Keratinocyte (primary cell): ENCODE measurements at regions not wholly inside any gene's neighbourhood (a gene's known extent, or its start where the extent isn't known, plus 50 kb on each side); places are given as distances from the start of the nearest gene placed in this dataset.

ENCODE experiments used
- DNase-seq: peaks from one replicate; pipeline ENCODE4 v3.0.0-alpha.2; 2011; ENCODE audit warnings: low read depth, missing footprints, low spot score
- FAIRE-seq: peaks from 2 replicates; lab custom pipeline; 2011; peaks lifted over from hg19 to GRCh38; lab: Jason Lieb, UNC
- H2AFZ ChIP-seq: 2 replicates; pipeline ENCODE4 v1.6.0; 2012; ENCODE audit warnings: low read length, control low read depth, inconsistent platforms; ENCODE audit not compliant: control insufficient read depth
- H3K27ac ChIP-seq: 2 replicates; pipeline ENCODE4 v1.5.1; 2011; ENCODE audit warnings: low read length; ENCODE audit not compliant: control insufficient read depth, insufficient read depth
- H3K27me3 ChIP-seq: 3 replicates; pipeline ENCODE4 v1.6.0; 2011; ENCODE audit warnings: low read length; ENCODE audit not compliant: control insufficient read depth, insufficient read depth; ENCODE audit errors: extremely low read depth
- H3K36me3 ChIP-seq, 2 experiments: 2 replicates in 1 of 2; 3 replicates in 1 of 2; pipeline ENCODE4 v1.5.1; 2011; ENCODE audit warnings: low read length in 2 of 2, mild to moderate bottlenecking in 1 of 2; ENCODE audit not compliant: control insufficient read depth in 2 of 2, insufficient read depth in 2 of 2; ENCODE audit errors: extremely low read depth in 1 of 2
- H3K4me1 ChIP-seq: 3 replicates; pipeline ENCODE4 v1.5.1; 2011; ENCODE audit warnings: low read length; ENCODE audit not compliant: control insufficient read depth, insufficient read depth; ENCODE audit errors: extremely low read depth
- H3K4me2 ChIP-seq: 3 replicates; pipeline ENCODE4 v1.6.0; 2011; ENCODE audit warnings: low read depth, low read length; ENCODE audit not compliant: control insufficient read depth, insufficient read depth; ENCODE audit errors: extremely low read depth
- H3K4me3 ChIP-seq, 3 experiments: fragments of 200-600 bp in 1 of 3; sonication (generic) in 1 of 3; 2 replicates in 2 of 3; 3 replicates in 1 of 3; pipeline ENCODE4 v1.5.1; 2011 to 2016; ENCODE audit warnings: low read length in 3 of 3, mild to moderate bottlenecking in 3 of 3, control low read depth in 2 of 3, inconsistent platforms in 1 of 3, low read depth in 1 of 3, mixed read lengths in 1 of 3, mixed run types in 1 of 3, moderate library complexity in 1 of 3; ENCODE audit not compliant: control insufficient read depth in 2 of 3, insufficient read depth in 2 of 3; ENCODE audit errors: extremely low read depth in 1 of 3
- H3K79me2 ChIP-seq: 2 replicates; pipeline ENCODE4 v1.6.0; 2012; ENCODE audit warnings: low read length; ENCODE audit not compliant: control insufficient read depth, insufficient read depth
- H3K9ac ChIP-seq: 3 replicates; pipeline ENCODE4 v1.6.0; 2011; ENCODE audit warnings: low read length; ENCODE audit not compliant: control insufficient read depth, insufficient read depth; ENCODE audit errors: extremely low read depth
- H3K9me1 ChIP-seq: 3 replicates; pipeline ENCODE4 v1.6.0; 2011; ENCODE audit warnings: low read length; ENCODE audit not compliant: control insufficient read depth, insufficient read depth; ENCODE audit errors: extremely low read depth
- H3K9me3 ChIP-seq: 2 replicates; pipeline ENCODE4 v1.5.1; 2012; ENCODE audit warnings: low read depth, low read length; ENCODE audit not compliant: control insufficient read depth
- H4K20me1 ChIP-seq: 3 replicates; pipeline ENCODE4 v1.6.0; 2011; ENCODE audit warnings: low read length; ENCODE audit not compliant: control insufficient read depth, insufficient read depth; ENCODE audit errors: extremely low read depth
- EZH2 ChIP-seq: IDR thresholded peaks from one replicate; pipeline ENCODE4 v1.6.1; 2012; ENCODE audit warnings: inconsistent platforms, mild to moderate bottlenecking, low read length, moderate library complexity
- dilution Hi-C: fragments of 300-500 bp; cut with MboI; formaldehyde crosslinking; loops from one replicate; pipeline ENCODE4 v1.7.0; 2020; ENCODE audit warnings: low sequenced_read_pairs; ENCODE audit not compliant: extremely low pct_ligation_motif_present
- TF ChIP-seq, protein P1 (sequence below), 3 experiments: IDR thresholded peaks in 1 of 3; conservative IDR thresholded peaks in 1 of 3; optimal IDR thresholded peaks in 1 of 3; 2 replicates in 2 of 3; 3 replicates in 1 of 3; pipeline versions ENCODE3 to v1.5.1; 2011; ENCODE audit warnings: low read length in 3 of 3, mild to moderate bottlenecking in 3 of 3, moderate library complexity in 2 of 3, control low read depth in 1 of 3, inconsistent platforms in 1 of 3; ENCODE audit not compliant: insufficient read depth in 2 of 3; ENCODE audit errors: extremely low read depth in 1 of 3

DNA sequence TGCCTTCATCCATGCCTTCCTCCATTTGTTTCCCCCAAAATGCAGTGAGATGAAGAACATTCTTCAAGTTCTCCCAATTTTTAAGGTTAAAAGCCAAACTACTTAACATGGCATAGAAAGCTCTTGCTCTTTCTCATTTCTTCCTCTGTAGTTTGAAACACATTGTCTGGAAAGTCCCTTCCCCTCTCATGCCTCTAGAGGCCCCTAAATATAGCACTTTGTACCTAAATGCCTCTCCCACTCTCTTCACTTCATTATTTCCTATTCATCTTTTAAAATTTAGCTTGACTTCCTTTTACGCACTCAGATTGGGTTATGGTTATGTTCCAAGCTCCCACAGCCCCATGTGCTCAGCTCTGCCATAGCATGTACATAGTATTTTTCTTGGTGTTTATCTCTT, 389.3 kb downstream of the HDGFL1 start:
- Histone ChIP-seq H3K9ac (no peak overlapping the region), H3K4me1 (no peaks in the 10 kb centered on the region), H3K4me2 (no peak overlapping the region), H3K4me3 (no peak overlapping the region), H2AFZ (no peak overlapping the region), H3K79me2 (no peaks in the 10 kb centered on the region), H3K27ac (no peak overlapping the region), H3K9me3 (no peaks in the 10 kb centered on the region), H4K20me1 (no peaks in the 10 kb centered on the region), H3K27me3 (no peaks in the 10 kb centered on the region), H3K9me1 (no peaks in the 10 kb centered on the region), H3K36me3 (no peaks in the 10 kb centered on the region)
- dilution Hi-C loops = no loop called here
- TF ChIP-seq, protein P1, sequence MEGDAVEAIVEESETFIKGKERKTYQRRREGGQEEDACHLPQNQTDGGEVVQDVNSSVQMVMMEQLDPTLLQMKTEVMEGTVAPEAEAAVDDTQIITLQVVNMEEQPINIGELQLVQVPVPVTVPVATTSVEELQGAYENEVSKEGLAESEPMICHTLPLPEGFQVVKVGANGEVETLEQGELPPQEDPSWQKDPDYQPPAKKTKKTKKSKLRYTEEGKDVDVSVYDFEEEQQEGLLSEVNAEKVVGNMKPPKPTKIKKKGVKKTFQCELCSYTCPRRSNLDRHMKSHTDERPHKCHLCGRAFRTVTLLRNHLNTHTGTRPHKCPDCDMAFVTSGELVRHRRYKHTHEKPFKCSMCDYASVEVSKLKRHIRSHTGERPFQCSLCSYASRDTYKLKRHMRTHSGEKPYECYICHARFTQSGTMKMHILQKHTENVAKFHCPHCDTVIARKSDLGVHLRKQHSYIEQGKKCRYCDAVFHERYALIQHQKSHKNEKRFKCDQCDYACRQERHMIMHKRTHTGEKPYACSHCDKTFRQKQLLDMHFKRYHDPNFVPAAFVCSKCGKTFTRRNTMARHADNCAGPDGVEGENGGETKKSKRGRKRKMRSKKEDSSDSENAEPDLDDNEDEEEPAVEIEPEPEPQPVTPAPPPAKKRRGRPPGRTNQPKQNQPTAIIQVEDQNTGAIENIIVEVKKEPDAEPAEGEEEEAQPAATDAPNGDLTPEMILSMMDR (optimal IDR thresholded peaks at IDR 0.05 in 1 of 3, IDR thresholded peaks at IDR 0.05 in 1 of 3, conservative IDR thresholded peaks at IDR 0.05 in 1 of 3; ENCODE audit: extremely low read depth in 1 of 3, insufficient read depth in 2 of 3, low read length in 3 of 3) = no peak
- no peak for TF ChIP-seq EZH2
- FAIRE-seq (no peak), DNase-seq (no peak)

GRCh38 chr6:22959571-22959970, 390.2 kb downstream of the HDGFL1 start:
- dilution Hi-C loops = no loop called here
- Histone ChIP-seq H4K20me1 (no peaks in the 10 kb centered on the region), H3K9ac (no peak overlapping the region), H3K9me1 (no peaks in the 10 kb centered on the region), H3K27ac (no peak overlapping the region), H3K79me2 (no peaks in the 10 kb centered on the region), H2AFZ (no peak overlapping the region), H3K36me3 (no peaks in the 10 kb centered on the region), H3K9me3 (no peaks in the 10 kb centered on the region), H3K4me3 (no peak overlapping the region), H3K4me1 (no peaks in the 10 kb centered on the region), H3K27me3 (no peaks in the 10 kb centered on the region), H3K4me2 (no peak overlapping the region)
- FAIRE-seq (no peak), DNase-seq (no peak)
- TF ChIP-seq EZH2 = no peak
- TF ChIP-seq, protein P1 (optimal IDR thresholded peaks at IDR 0.05 in 1 of 3, IDR thresholded peaks at IDR 0.05 in 1 of 3, conservative IDR thresholded peaks at IDR 0.05 in 1 of 3; ENCODE audit: extremely low read depth in 1 of 3, insufficient read depth in 2 of 3, low read length in 3 of 3) = no peak
